ENCODE measurements at regions not wholly inside any gene's neighbourhood (a gene's known extent, or its start where the extent isn't known, plus 50 kb on each side); places are given as distances from the start of the nearest gene placed in this dataset.

GRCh38 chr6:90644492-90644891 lies 57.6 kb upstream of the MAP3K7 start:
- H3K9me3 ChIP-seq = no peaks in the 10 kb centered on the region
- ATAC-seq (no peak), DNase-seq (no peak)
- WGBS, 3 donors = 40 to 46% (median 43%) methylated on average over 2 of the region's 2 CpGs
- H3K36me3 ChIP-seq (ENCODE audit: insufficient read depth in 1 of 2, low read depth in 1 of 2) = no peaks in the 10 kb centered on the region
- H3K27ac ChIP-seq = no peak overlapping the region
- TF ChIP-seq CTCF (IDR thresholded peaks at IDR 0.05) = no peak
- H3K4me1 ChIP-seq = no peaks in the 10 kb centered on the region
- intact Hi-C loops (cut with DNase I) = no loop called here
- no peaks in the 10 kb centered on the region for H3K27me3 ChIP-seq (ENCODE audit: insufficient read depth in 3 of 3, low read length in 2 of 3)
- no peak overlapping the region for H3K4me3 ChIP-seq

- ATAC-seq = no peak
- no peak overlapping the region for H3K4me3 ChIP-seq
Observed at GRCh38 chr6:90643381-90643780, 56.5 kb upstream of the MAP3K7 start.

GRCh38 chr6:90637320-90637719 lies 50.4 kb upstream of the MAP3K7 start:
- TF ChIP-seq CTCF (IDR thresholded peaks at IDR 0.05) = no peak

More at GRCh38 chr6:90643381-90643780, 56.5 kb upstream of the MAP3K7 start:
- WGBS, 3 donors = 13 to 18% (median 15%) methylated on average over 3 of the region's 3 CpGs
- no peak for TF ChIP-seq CTCF (IDR thresholded peaks at IDR 0.05)
- Histone ChIP-seq H3K27me3 (ENCODE audit: insufficient read depth in 3 of 3, low read length in 2 of 3) (no peaks in the 10 kb centered on the region), H3K27ac (no peak overlapping the region), H3K36me3 (ENCODE audit: insufficient read depth in 1 of 2, low read depth in 1 of 2) (no peaks in the 10 kb centered on the region), H3K4me1 (no peaks in the 10 kb centered on the region), H3K9me3 (no peaks in the 10 kb centered on the region)
- DNase-seq = no peak
- intact Hi-C loops (cut with DNase I) = no loop called here

More at GRCh38 chr6:90637320-90637719, 50.4 kb upstream of the MAP3K7 start:
- intact Hi-C loops (cut with DNase I) = no loop called here
- no peak for DNase-seq
- H3K27me3 ChIP-seq (ENCODE audit: insufficient read depth in 3 of 3, low read length in 2 of 3) = no peaks in the 10 kb centered on the region
- no peaks in the 10 kb centered on the region for H3K36me3 ChIP-seq (ENCODE audit: insufficient read depth in 1 of 2, low read depth in 1 of 2)
- H3K27ac ChIP-seq = no peak overlapping the region
- WGBS, 3 donors = 61 to 97% (median 91%) methylated on average over 2 of the region's 2 CpGs
- peaks cover 5% of the 10 kb centered on the region for H3K9me3 ChIP-seq
- no peak overlapping the region for H3K4me3 ChIP-seq
- ATAC-seq = no peak
- no peaks in the 10 kb centered on the region for H3K4me1 ChIP-seq
